ENCODE measurements at regions not wholly inside any gene's neighbourhood (a gene's known extent, or its start where the extent isn't known, plus 50 kb on each side); places are given as distances from the start of the nearest gene placed in this dataset.

DNA sequence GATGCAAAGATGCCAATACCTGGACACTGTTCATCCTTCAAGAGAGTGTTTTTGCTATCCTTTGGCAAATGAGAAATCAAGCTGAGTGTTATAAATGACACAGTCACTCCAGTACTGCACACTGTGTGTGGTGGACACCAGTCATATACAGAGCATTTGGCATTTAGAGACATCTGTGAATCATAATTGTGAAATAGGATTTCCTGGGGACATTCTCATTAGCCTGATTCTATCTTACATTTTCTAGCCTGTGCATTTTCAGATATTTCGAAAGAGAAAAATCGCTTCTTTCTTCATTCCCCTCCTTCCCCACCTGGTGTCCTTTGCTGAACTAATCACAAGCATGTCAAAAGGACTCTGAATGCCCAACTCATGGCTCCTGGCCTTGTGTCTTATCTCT lies 781.0 kb upstream of the ARGLU1 start:
- TF ChIP-seq MYC (IDR thresholded peaks at IDR 0.05; ENCODE audit: low read depth, low read length): no peak
- no peak for TF ChIP-seq MYC (CRISPR knock-in tag; IDR thresholded peaks at IDR 0.05; ENCODE audit: borderline replicate concordance, low read depth)
- TF ChIP-seq ZNF277 (CRISPR knock-in tag; IDR thresholded peaks at IDR 0.05; ENCODE audit: borderline replicate concordance): no peak
- TF ChIP-seq POLR2AphosphoS5 (IDR thresholded peaks at IDR 0.05; ENCODE audit: control insufficient read depth, insufficient read depth, low read depth, low read length): no peak
- TF ChIP-seq, protein P1, sequence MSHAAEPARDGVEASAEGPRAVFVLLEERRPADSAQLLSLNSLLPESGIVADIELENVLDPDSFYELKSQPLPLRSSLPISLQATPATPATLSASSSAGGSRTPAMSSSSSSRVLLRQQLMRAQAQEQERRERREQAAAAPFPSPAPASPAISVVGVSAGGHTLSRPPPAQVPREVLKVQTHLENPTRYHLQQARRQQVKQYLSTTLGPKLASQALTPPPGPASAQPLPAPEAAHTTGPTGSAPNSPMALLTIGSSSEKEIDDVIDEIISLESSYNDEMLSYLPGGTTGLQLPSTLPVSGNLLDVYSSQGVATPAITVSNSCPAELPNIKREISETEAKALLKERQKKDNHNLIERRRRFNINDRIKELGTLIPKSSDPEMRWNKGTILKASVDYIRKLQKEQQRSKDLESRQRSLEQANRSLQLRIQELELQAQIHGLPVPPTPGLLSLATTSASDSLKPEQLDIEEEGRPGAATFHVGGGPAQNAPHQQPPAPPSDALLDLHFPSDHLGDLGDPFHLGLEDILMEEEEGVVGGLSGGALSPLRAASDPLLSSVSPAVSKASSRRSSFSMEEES (CRISPR knock-in tag; IDR thresholded peaks at IDR 0.05): no peak
- no peak for TF ChIP-seq TAF1 (IDR thresholded peaks at IDR 0.05; ENCODE audit: control insufficient read depth, extremely low read depth, insufficient read depth, low read length, severe bottlenecking)
- TF ChIP-seq ZBTB33 (CRISPR knock-in tag; IDR thresholded peaks at IDR 0.05): no peak
- no peak for TF ChIP-seq EHMT2 (IDR thresholded peaks at IDR 0.05)
- no peak for TF ChIP-seq JUN (IDR thresholded peaks at IDR 0.05; ENCODE audit: borderline replicate concordance, low read depth, low read length)
- TF ChIP-seq JUN (CRISPR knock-in tag; IDR thresholded peaks at IDR 0.05; ENCODE audit: borderline replicate concordance): no peak

Data from K562 (cell line).